Parathyroid adenoma (tissue), 2 donors: ENCODE measurements at regions not wholly inside any gene's neighbourhood (a gene's known extent, or its start where the extent isn't known, plus 50 kb on each side); places are given as distances from the start of the nearest gene placed in this dataset.

Experiments
- H2AFZ ChIP-seq: fragments of 300-600 bp; sonication (generic); one replicate; pipeline ENCODE4 v1.7.0; 2017; ENCODE audit warnings: antibody characterized with exemption, mild to moderate bottlenecking
- H3K27ac ChIP-seq: fragments of 300-600 bp; sonication (generic); one replicate; pipeline ENCODE4 v1.7.0; 2017
- H3K27me3 ChIP-seq: fragments of 300-600 bp; sonication (generic); one replicate; pipeline ENCODE4 v1.7.0; 2017; ENCODE audit warnings: low read length; ENCODE audit not compliant: control insufficient read depth, insufficient read depth
- H3K36me3 ChIP-seq: fragments of 300-600 bp; sonication (generic); one replicate; pipeline ENCODE4 v1.7.0; 2017; ENCODE audit warnings: low read length; ENCODE audit not compliant: control insufficient read depth, insufficient read depth
- H3K4me1 ChIP-seq: fragments of 300-600 bp; sonication (generic); one replicate; pipeline ENCODE4 v1.7.0; 2017; ENCODE audit warnings: control low read depth
- H3K4me2 ChIP-seq: fragments of 300-600 bp; sonication (generic); one replicate; pipeline ENCODE4 v1.7.0; 2017; ENCODE audit warnings: low read length
- H3K4me3 ChIP-seq: fragments of 300-600 bp; sonication (generic); one replicate; pipeline ENCODE4 v1.7.0; 2017; ENCODE audit warnings: low read depth, low read length
- H3K79me2 ChIP-seq: fragments of 300-600 bp; sonication (generic); one replicate; pipeline ENCODE4 v1.7.0; 2017; ENCODE audit warnings: control low read depth
- H3K9ac ChIP-seq: fragments of 300-600 bp; sonication (generic); one replicate; pipeline ENCODE4 v1.7.0; 2017; ENCODE audit warnings: mild to moderate bottlenecking
- H3K9me3 ChIP-seq: fragments of 300-600 bp; sonication (generic); one replicate; pipeline ENCODE4 v1.7.0; 2017; ENCODE audit warnings: low read length; ENCODE audit not compliant: control insufficient read depth
- TF ChIP-seq, protein P1 (sequence below): fragments of 300-600 bp; sonication (generic); IDR thresholded peaks from one replicate; pipeline ENCODE4 v1.7.0; 2017; ENCODE audit warnings: antibody characterized with exemption, mild to moderate bottlenecking
- donor health status: primary hyperparathyroidism.

DNA sequence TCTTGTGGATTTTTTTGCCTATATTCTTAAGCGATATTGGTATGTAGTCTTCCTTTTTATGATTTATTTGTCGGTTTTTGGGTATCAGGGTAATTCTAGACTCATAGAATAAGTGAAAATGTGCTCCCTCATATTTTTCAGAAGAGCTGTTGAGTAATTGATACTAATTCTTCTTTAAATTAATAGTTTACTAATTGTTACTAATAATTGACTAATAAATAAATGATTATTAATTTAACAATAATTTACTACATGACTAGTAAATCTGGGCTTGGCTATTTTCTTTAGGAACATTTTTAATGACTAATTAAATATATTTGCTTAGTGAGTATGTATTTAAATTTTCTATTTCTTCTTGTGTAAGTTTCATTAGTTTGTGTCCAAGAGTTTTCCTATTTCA, 325.0 kb downstream of the ADCYAP1 start:
- TF ChIP-seq, protein P1, sequence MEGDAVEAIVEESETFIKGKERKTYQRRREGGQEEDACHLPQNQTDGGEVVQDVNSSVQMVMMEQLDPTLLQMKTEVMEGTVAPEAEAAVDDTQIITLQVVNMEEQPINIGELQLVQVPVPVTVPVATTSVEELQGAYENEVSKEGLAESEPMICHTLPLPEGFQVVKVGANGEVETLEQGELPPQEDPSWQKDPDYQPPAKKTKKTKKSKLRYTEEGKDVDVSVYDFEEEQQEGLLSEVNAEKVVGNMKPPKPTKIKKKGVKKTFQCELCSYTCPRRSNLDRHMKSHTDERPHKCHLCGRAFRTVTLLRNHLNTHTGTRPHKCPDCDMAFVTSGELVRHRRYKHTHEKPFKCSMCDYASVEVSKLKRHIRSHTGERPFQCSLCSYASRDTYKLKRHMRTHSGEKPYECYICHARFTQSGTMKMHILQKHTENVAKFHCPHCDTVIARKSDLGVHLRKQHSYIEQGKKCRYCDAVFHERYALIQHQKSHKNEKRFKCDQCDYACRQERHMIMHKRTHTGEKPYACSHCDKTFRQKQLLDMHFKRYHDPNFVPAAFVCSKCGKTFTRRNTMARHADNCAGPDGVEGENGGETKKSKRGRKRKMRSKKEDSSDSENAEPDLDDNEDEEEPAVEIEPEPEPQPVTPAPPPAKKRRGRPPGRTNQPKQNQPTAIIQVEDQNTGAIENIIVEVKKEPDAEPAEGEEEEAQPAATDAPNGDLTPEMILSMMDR: no peak
- Histone ChIP-seq H3K4me2 (no peak overlapping the region), H3K27me3 (no peaks in the 10 kb centered on the region), H3K9ac (no peak overlapping the region), H3K36me3 (no peaks in the 10 kb centered on the region), H3K27ac (no peak overlapping the region), H3K4me3 (no peak overlapping the region), H3K4me1 (no peaks in the 10 kb centered on the region), H3K9me3 (no peaks in the 10 kb centered on the region), H3K79me2 (no peaks in the 10 kb centered on the region), H2AFZ (no peak overlapping the region)

DNA sequence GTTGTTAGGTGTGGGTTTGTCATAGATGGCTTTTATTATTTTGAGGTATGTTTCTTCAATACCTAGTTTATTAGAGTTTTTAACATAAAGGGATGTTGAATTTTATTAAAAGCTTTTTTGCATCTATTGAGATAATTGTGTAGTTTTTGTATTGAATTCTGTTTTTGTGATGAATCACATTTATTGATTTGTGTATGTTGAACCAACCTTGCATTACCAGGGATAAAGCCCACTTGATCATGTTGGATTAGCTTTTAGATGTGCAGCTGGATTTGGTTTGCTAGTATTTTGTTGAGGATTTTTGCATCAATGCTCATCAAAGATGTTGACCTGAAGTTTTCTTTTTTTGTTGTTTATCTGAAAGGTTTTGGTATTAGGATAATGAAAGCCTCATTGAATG, 328.2 kb downstream of the ADCYAP1 start:
- Histone ChIP-seq H3K27ac (no peak overlapping the region), H2AFZ (no peak overlapping the region), H3K36me3 (no peaks in the 10 kb centered on the region), H3K9ac (no peak overlapping the region), H3K9me3 (no peaks in the 10 kb centered on the region), H3K27me3 (no peaks in the 10 kb centered on the region), H3K79me2 (no peaks in the 10 kb centered on the region), H3K4me3 (no peak overlapping the region), H3K4me1 (no peaks in the 10 kb centered on the region), H3K4me2 (no peak overlapping the region)
- TF ChIP-seq, protein P1: no peak

DNA sequence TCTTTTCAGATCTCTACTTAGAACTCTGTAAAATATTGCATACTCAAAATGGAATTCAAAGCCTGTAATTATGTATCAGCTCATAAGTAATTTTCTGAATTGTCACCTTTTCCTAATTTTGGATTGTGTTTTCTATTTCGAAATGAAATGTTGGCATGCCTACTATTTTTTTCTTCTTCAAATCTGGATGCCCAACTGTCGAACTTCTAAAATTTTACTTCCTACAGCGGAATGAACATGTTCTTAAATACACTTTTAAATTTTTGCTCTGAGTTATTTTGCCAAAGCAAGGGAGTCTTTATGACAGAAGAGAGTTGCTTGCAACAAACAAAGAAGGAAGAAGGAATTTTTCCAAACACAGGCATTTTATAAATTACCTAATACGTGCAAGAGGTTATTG, 336.0 kb downstream of the ADCYAP1 start:
- Histone ChIP-seq H3K4me3 (no peak overlapping the region), H3K4me2 (no peak overlapping the region), H2AFZ (no peak overlapping the region), H3K27me3 (no peaks in the 10 kb centered on the region), H3K4me1 (no peaks in the 10 kb centered on the region), H3K27ac (no peak overlapping the region), H3K9me3 (no peaks in the 10 kb centered on the region), H3K9ac (no peak overlapping the region), H3K79me2 (no peaks in the 10 kb centered on the region), H3K36me3 (no peaks in the 10 kb centered on the region)
- TF ChIP-seq, protein P1: no peak

DNA sequence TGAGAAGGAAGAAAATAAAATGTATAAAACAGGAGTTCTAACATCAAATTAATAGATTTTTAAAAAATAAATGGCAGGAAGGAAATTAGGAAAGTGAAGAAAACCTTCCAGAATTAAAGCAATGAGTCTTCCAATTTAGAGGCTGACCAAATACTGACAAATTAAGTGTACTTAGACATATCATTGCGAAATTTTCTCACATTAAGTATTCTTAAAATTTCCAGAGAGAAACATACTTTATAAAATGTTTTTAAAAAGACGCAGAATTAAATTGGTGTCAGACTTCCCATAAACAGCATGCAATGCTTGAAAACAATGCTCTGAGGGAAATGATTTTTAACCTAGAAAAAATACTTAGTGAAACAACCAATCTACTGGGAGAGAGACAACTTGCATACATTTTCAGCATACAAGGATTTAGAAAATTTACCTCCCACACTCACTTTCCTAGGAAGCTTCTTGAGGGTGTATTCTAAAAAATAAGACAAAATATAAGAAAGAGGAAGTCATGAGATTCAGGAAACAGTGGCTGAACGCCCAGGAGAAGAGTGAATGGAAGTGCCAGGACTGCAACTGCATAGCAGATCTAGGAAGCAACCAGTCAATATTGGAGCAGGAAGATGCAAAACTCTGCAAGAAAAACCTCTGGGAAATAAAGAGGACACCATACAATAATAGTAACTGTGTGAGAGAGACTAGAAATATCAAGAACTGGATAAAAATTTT, 339.9 kb downstream of the ADCYAP1 start:
- Histone ChIP-seq H3K36me3 (no peaks in the 10 kb centered on the region), H3K27ac (no peak overlapping the region), H2AFZ (no peak overlapping the region), H3K4me3 (no peak overlapping the region), H3K9me3 (no peaks in the 10 kb centered on the region), H3K9ac (no peak overlapping the region), H3K4me2 (no peak overlapping the region), H3K4me1 (no peaks in the 10 kb centered on the region), H3K27me3 (no peaks in the 10 kb centered on the region), H3K79me2 (no peaks in the 10 kb centered on the region)
- TF ChIP-seq, protein P1: no peak

DNA sequence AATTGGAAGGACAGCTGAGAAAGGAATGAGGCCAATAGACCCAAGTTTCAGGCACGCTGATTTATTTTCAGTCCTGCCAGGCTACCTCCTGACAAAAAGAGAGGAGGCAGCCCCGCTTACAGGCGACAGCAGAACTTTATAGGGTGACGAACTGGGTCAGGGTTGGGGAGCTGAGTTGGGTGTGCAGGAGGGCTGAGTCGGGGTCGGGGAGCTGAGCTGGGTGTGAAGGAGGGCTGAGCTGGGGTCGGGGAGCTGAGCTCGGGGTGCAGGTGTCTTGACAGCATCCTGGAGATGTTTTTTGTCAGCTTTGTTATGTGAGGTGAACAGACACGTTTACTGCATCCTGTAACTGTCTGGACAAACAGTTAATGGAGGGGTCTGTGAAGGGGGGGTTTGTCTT, 342.2 kb downstream of the ADCYAP1 start:
- H3K27ac ChIP-seq: no peak overlapping the region
- no peak overlapping the region for H3K4me2 ChIP-seq
- no peaks in the 10 kb centered on the region for H3K4me1 ChIP-seq
- H2AFZ ChIP-seq: no peak overlapping the region
- no peaks in the 10 kb centered on the region for H3K27me3 ChIP-seq
- TF ChIP-seq, protein P1: no peak
- no peaks in the 10 kb centered on the region for H3K36me3 ChIP-seq
- no peaks in the 10 kb centered on the region for H3K9me3 ChIP-seq
- no peaks in the 10 kb centered on the region for H3K79me2 ChIP-seq
- H3K4me3 ChIP-seq: no peak overlapping the region
- no peak overlapping the region for H3K9ac ChIP-seq
